ENCODE measurements at regions not wholly inside any gene's neighbourhood (a gene's known extent, or its start where the extent isn't known, plus 50 kb on each side); places are given as distances from the start of the nearest gene placed in this dataset.

GRCh38 chr5:125222597-125223240, 476.3 kb upstream of the ZNF608 start:
- TF ChIP-seq CTCF (IDR thresholded peaks at IDR 0.05) (no peak), POLR2AphosphoS5 (IDR thresholded peaks at IDR 0.05) (no peak), POLR2A (IDR thresholded peaks at IDR 0.05) (no peak), EP300 (IDR thresholded peaks at IDR 0.05) (no peak)

Measured in suprapubic skin (tissue), 4 donors.